HCT116 (cell line): ENCODE measurements at regions not wholly inside any gene's neighbourhood (a gene's known extent, or its start where the extent isn't known, plus 50 kb on each side); places are given as distances from the start of the nearest gene placed in this dataset.

Experiments used
- ATAC-seq: fragments of 200-7000 bp; cut with Tn5 transposase; 2 replicates; pipeline ENCODE4 v1.9.1; 2020; ENCODE audit warnings: mild to moderate bottlenecking, moderate library complexity
- BruUV-seq: library from RNA; stranded (reverse); fragments of 400-500 nt; replicated peaks from 2 replicates; lab custom pipeline; 2021; lab: Mats Ljungman, UMichigan
- CTCF ChIA-PET: fragments of 300-600 bp; sonication (Branson Sonifier 250); formaldehyde crosslinking; loops from one replicate; lab custom pipeline; 2021; ENCODE audit warnings: antibody characterized with exemption; lab: Charles Lee
- POLR2A ChIA-PET: fragments of 300-600, 350-600 bp; sonication (Branson Sonifier 250); formaldehyde crosslinking; loops from one replicate; lab custom pipeline; 2021; ENCODE audit warnings: antibody characterized with exemption; lab: Charles Lee
- RAD21 ChIA-PET, 2 experiments: fragments of 300-600 bp; sonication (Branson Sonifier 250); formaldehyde crosslinking; loops; one replicate each; lab custom pipeline; 2023; ENCODE audit warnings: low total read pairs in 2 of 2; ENCODE audit not compliant: uncharacterized antibody in 2 of 2, unreplicated experiment in 2 of 2, low non-redundant PET in 1 of 2; lab: Charles Lee
- DNase-seq: peaks from one replicate; pipeline ENCODE4 v3.0.0-alpha.2; 2010; ENCODE audit warnings: low read depth, low spot score
- H2AFZ ChIP-seq: fragments of 200-600 bp; shearing (Covaris generic), sonication (generic); 2 replicates; pipeline ENCODE4 v1.6.1; 2017; ENCODE audit warnings: low read depth, mixed run types, mixed read lengths, antibody characterized with exemption, low read length; ENCODE audit not compliant: poor library complexity, severe bottlenecking
- H3K27ac ChIP-seq: 2 replicates; pipeline ENCODE4 v1.5.1; 2012; ENCODE audit warnings: low read depth, low read length
- H3K27me3 ChIP-seq: fragments of 200-600 bp; sonication (generic); 2 replicates; pipeline ENCODE4 v1.6.1; 2016; ENCODE audit warnings: mixed run types, low read length, mixed read lengths; ENCODE audit not compliant: insufficient read depth
- H3K36me3 ChIP-seq, 2 experiments: fragments of 200-500 bp in 1 of 2; fragments of 200-600 bp in 1 of 2; sonication (Bioruptor generic) in 1 of 2; sonication (generic) in 1 of 2; 2 replicates each; pipeline versions ENCODE4 v1.5.1 to v1.6.1; 2014 to 2016; ENCODE audit warnings: low read length in 2 of 2, inconsistent platforms in 1 of 2, mixed read lengths in 1 of 2, mixed run types in 1 of 2; ENCODE audit not compliant: insufficient read depth in 2 of 2, control insufficient read depth in 1 of 2
- H3K4me1 ChIP-seq, 2 experiments: fragments of 200-600 bp in 1 of 2; sonication (generic) in 1 of 2; 2 replicates each; pipeline versions ENCODE4 v1.5.1 to v1.6.1; 2012 to 2017; ENCODE audit warnings: low read length in 2 of 2, inconsistent platforms in 1 of 2, mild to moderate bottlenecking in 1 of 2, mixed read lengths in 1 of 2, mixed run types in 1 of 2, moderate library complexity in 1 of 2; ENCODE audit not compliant: insufficient read depth in 2 of 2, control insufficient read depth in 1 of 2
- H3K4me2 ChIP-seq: fragments of 200-600 bp; sonication (generic); 2 replicates; pipeline ENCODE4 v1.6.1; 2017; ENCODE audit warnings: mixed run types, low read length, mixed read lengths
- H3K4me3 ChIP-seq, 2 experiments: fragments of 200-600 bp in 1 of 2; sonication (generic) in 1 of 2; replicated peaks in 1 of 2; 2 replicates each; pipeline ENCODE4 v1.5.1; 2011 to 2016; ENCODE audit warnings: low read length in 2 of 2, control low read depth in 1 of 2, low read depth in 1 of 2, mild to moderate bottlenecking in 1 of 2, mixed read lengths in 1 of 2, mixed run types in 1 of 2
- H3K79me2 ChIP-seq: fragments of 200-600 bp; sonication (generic); 2 replicates; pipeline ENCODE4 v1.6.1; 2017; ENCODE audit warnings: mild to moderate bottlenecking, mixed run types, low read length, moderate library complexity, mixed read lengths; ENCODE audit not compliant: insufficient read depth
- H3K9ac ChIP-seq: fragments of 200-600 bp; sonication (generic); 2 replicates; pipeline ENCODE4 v1.6.1; 2016; ENCODE audit warnings: low read length, mixed read lengths
- H3K9me2 ChIP-seq: fragments of 200-600 bp; sonication (generic), shearing (Covaris generic); 2 replicates; pipeline ENCODE4 v1.6.1; 2017; ENCODE audit warnings: mixed run types, mild to moderate bottlenecking, moderate library complexity; ENCODE audit not compliant: insufficient read depth
- H3K9me3 ChIP-seq, 2 experiments: fragments of 200-500 bp in 1 of 2; fragments of 200-600 bp in 1 of 2; sonication (Bioruptor generic) in 1 of 2; sonication (generic) in 1 of 2; 2 replicates each; pipeline ENCODE4 v1.6.1; 2014 to 2017; ENCODE audit warnings: low read length in 2 of 2, mixed read lengths in 2 of 2, inconsistent platforms in 1 of 2, low read depth in 1 of 2, mild to moderate bottlenecking in 1 of 2, mixed run types in 1 of 2, moderate library complexity in 1 of 2; ENCODE audit not compliant: control insufficient read depth in 1 of 2, insufficient read depth in 1 of 2
- H4K20me1 ChIP-seq: fragments of 200-600 bp; sonication (generic), shearing (Covaris generic); 2 replicates; pipeline ENCODE4 v1.6.1; 2017; ENCODE audit warnings: mixed run types, mild to moderate bottlenecking, moderate library complexity; ENCODE audit not compliant: insufficient read depth
- CEBPB ChIP-seq: IDR thresholded peaks from 2 replicates; pipeline ENCODE4 v1.6.1; 2012; ENCODE audit warnings: low read depth
- EZH2phosphoT487 ChIP-seq: fragments of 200-600 bp; IDR thresholded peaks from 2 replicates; pipeline ENCODE4 v1.6.1; 2018; ENCODE audit warnings: antibody characterized with exemption, borderline replicate concordance
- FOSL1 ChIP-seq: IDR thresholded peaks from 2 replicates; pipeline ENCODE4 v1.6.1; 2012; ENCODE audit warnings: low read depth
- JUND ChIP-seq: IDR thresholded peaks from 2 replicates; pipeline ENCODE4 v1.6.1; 2012
- MAX ChIP-seq: IDR thresholded peaks from 2 replicates; pipeline ENCODE4 v1.6.1; 2012
- ZFX ChIP-seq: fragments of 450-650 bp; IDR thresholded peaks from 2 replicates; pipeline ENCODE4 v1.6.1; 2017
- intact Hi-C: fragments of 100-400 bp; cut with micrococcal nuclease; formaldehyde crosslinking; loops from 2 replicates; pipeline ENCODE4 v1.10.0; 2022

DNA sequence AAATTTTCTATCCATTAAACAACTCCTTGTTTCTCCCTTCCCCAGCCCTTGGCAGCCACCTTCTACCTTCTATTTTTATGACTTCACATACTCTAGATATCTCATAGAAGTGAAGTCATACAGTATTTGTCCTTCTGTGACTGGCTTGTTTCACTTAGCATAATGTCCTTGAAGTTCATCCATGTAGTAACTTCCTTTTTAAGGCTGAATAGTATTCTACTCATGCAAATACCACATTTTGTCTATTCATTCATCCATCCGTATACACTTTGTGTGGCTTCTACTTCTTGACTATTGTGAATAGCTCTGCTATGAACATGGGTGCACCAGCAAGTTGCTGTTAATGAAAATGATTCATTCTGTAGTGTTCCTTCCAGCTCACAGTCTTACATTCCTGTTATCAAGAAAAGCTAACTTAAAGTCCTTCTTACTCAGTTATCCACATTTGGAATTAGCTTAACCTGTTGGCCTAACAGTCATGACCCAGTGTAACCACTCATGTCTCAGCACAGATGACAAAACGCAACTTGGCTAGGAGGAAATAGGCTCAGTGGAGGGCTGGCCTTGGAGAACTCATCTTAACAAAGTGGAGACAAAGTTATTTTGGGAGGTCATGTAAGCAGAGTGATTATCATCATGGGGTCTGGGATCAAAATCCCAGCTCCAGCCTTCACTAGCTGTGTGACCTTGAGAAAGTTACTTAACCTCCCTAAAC lies 129.7 kb upstream of the MAP3K1 start:
- H3K36me3 ChIP-seq: no peaks in the 10 kb centered on the region
- POLR2A ChIA-PET: no interaction called here
- intact Hi-C loops: no loop called here
- RAD21 ChIA-PET: no interaction called here
- no peak overlapping the region for H3K9ac ChIP-seq
- no peaks in the 10 kb centered on the region for H3K9me3 ChIP-seq
- no peaks in the 10 kb centered on the region for H3K4me1 ChIP-seq
- H3K9me2 ChIP-seq: no peaks in the 10 kb centered on the region
- no peak for TF ChIP-seq ZFX
- TF ChIP-seq MAX: no peak
- ATAC-seq (no peak), DNase-seq (no peak)
- H3K4me3 ChIP-seq: no peak overlapping the region
- no peak overlapping the region for H3K27ac ChIP-seq
- no TSS peak for BruUV-seq
- H3K4me2 ChIP-seq: no peak overlapping the region
- H2AFZ ChIP-seq: no peak overlapping the region
- H3K27me3 ChIP-seq: no peaks in the 10 kb centered on the region
- CTCF ChIA-PET: no interaction called here
- no peaks in the 10 kb centered on the region for H3K79me2 ChIP-seq
- H4K20me1 ChIP-seq: no peaks in the 10 kb centered on the region

- intact Hi-C loops: no loop called here
- H3K27me3 ChIP-seq: no peaks in the 10 kb centered on the region
Observed at GRCh38 chr5:56684159-56684558, 131.2 kb upstream of the MAP3K1 start.

More at GRCh38 chr5:56684159-56684558, 131.2 kb upstream of the MAP3K1 start:
- no peak overlapping the region for H3K4me3 ChIP-seq
- H3K79me2 ChIP-seq: no peaks in the 10 kb centered on the region
- no peaks in the 10 kb centered on the region for H3K4me1 ChIP-seq
- no peak overlapping the region for H3K9ac ChIP-seq
- no peak overlapping the region for H2AFZ ChIP-seq
- H3K9me2 ChIP-seq: no peaks in the 10 kb centered on the region
- POLR2A ChIA-PET: no interaction called here
- no peaks in the 10 kb centered on the region for H4K20me1 ChIP-seq
- TF ChIP-seq JUND (no peak), FOSL1 (no peak), CEBPB (no peak), EZH2phosphoT487 (no peak)
- TF ChIP-seq, all 23 proteins: peak for 0
- ChIA-PET RAD21 (no interaction called here), CTCF (no interaction called here)
- no TSS peak for BruUV-seq
- Histone ChIP-seq H3K27ac (no peak overlapping the region), H3K9me3 (no peaks in the 10 kb centered on the region), H3K4me2 (no peak overlapping the region), H3K36me3 (no peaks in the 10 kb centered on the region)
- ATAC-seq (no peak), DNase-seq (no peak)
